Gastrocnemius medialis (tissue), 4 donors: ENCODE measurements at regions not wholly inside any gene's neighbourhood (a gene's known extent, or its start where the extent isn't known, plus 50 kb on each side); places are given as distances from the start of the nearest gene placed in this dataset.

ENCODE experiments used
- ATAC-seq, 2 donors: fragments of 150-250 bp; one replicate each; pipeline ENCODE4 v1.9.1; 2016
- DNase-seq, 2 donors: peaks; one replicate each; pipeline ENCODE4 v3.0.0-alpha.2; 2019
- H3K27ac ChIP-seq, 4 donors: fragments of 200-600 bp; sonication (generic); 1 replicate in 1 of 4; 2 replicates in 3 of 4; pipeline ENCODE4 v1.5.1; 2016 to 2018; ENCODE audit warnings: mild to moderate bottlenecking in 2 of 4, moderate library complexity in 1 of 4
- H3K27me3 ChIP-seq, 3 donors: fragments of 200-600 bp; sonication (generic) in 2 of 3; 1 replicate in 1 of 3; 2 replicates in 2 of 3; pipeline versions ENCODE4 v1.5.1 to v1.6.0; 2016 to 2019; ENCODE audit warnings: mild to moderate bottlenecking in 1 of 3, moderate library complexity in 1 of 3
- H3K36me3 ChIP-seq, 2 donors: fragments of 200-600 bp; sonication (generic) in 1 of 2; one replicate each; pipeline ENCODE4 v1.5.1; 2017 to 2018
- H3K4me1 ChIP-seq, 2 donors: fragments of 200-600 bp; sonication (generic) in 1 of 2; one replicate each; pipeline ENCODE4 v1.5.1; 2016 to 2017; ENCODE audit warnings: mild to moderate bottlenecking in 2 of 2
- H3K4me3 ChIP-seq, 4 donors: fragments of 200-600 bp; sonication (generic) in 3 of 4; 1 replicate in 1 of 4; 2 replicates in 3 of 4; pipeline ENCODE4 v1.5.1; 2016 to 2019; ENCODE audit warnings: mild to moderate bottlenecking in 2 of 4
- H3K9me3 ChIP-seq, 3 donors: fragments of 200-600 bp; sonication (generic) in 2 of 3; 1 replicate in 1 of 3; 2 replicates in 2 of 3; pipeline ENCODE4 v1.5.1; 2016 to 2019
- CTCF ChIP-seq, 5 experiments: fragments of 450-650 bp in 3 of 5; fragments of 200-600 bp in 2 of 5; sonication (generic) in 2 of 5; IDR thresholded peaks in 4 of 5; conservative IDR thresholded peaks in 1 of 5; 1 replicate in 4 of 5; 2 replicates in 1 of 5; pipeline ENCODE4 v1.5.1; 2016 to 2019; ENCODE audit warnings: antibody characterized with exemption in 5 of 5, mild to moderate bottlenecking in 3 of 5, moderate library complexity in 3 of 5
- POLR2A ChIP-seq, 2 donors: fragments of 450-650 bp; IDR thresholded peaks; one replicate each; pipeline ENCODE4 v1.6.1; 2017; ENCODE audit warnings: antibody characterized with exemption in 2 of 2, mild to moderate bottlenecking in 2 of 2, moderate library complexity in 2 of 2
- in situ Hi-C, 4 donors: fragments of 200-750 bp; cut with MboI; loops; one replicate each; pipeline versions ENCODE4 v1.15.0 to v1.8.0; 2017; ENCODE audit warnings: low sequenced_read_pairs in 4 of 4
- intact Hi-C: fragments of 100-400 bp; cut with DNase I; formaldehyde crosslinking; loops from one replicate; pipeline ENCODE4 v1.15.1; 2023; ENCODE audit warnings: low total_unique reads

GRCh38 chr3:116601206-116601605 lies 108.4 kb upstream of the TUSC7 start:
- intact Hi-C loops (no loop called here), in situ Hi-C loops (no loop called here)
- ATAC-seq (no peak), DNase-seq (no peak)
- Histone ChIP-seq H3K27me3 (no peaks in the 10 kb centered on the region), H3K36me3 (no peaks in the 10 kb centered on the region), H3K4me3 (no peak overlapping the region), H3K4me1 (no peaks in the 10 kb centered on the region), H3K9me3 (no peaks in the 10 kb centered on the region), H3K27ac (no peak overlapping the region)
- TF ChIP-seq CTCF (IDR thresholded peaks at IDR 0.05 in 4 of 5, conservative IDR thresholded peaks at IDR 0.05 in 1 of 5) (no peak), POLR2A (IDR thresholded peaks at IDR 0.05) (no peak)

GRCh38 chr3:116607205-116607604 lies 102.4 kb upstream of the TUSC7 start:
- DNase-seq (no peak), ATAC-seq (no peak)
- no peaks in the 10 kb centered on the region for H3K4me1 ChIP-seq
- no peaks in the 10 kb centered on the region for H3K9me3 ChIP-seq
- no peaks in the 10 kb centered on the region for H3K36me3 ChIP-seq
- TF ChIP-seq POLR2A (IDR thresholded peaks at IDR 0.05), result no peak
- TF ChIP-seq CTCF (IDR thresholded peaks at IDR 0.05 in 4 of 5, conservative IDR thresholded peaks at IDR 0.05 in 1 of 5), result no peak
- in situ Hi-C loops, result no loop called here
- no peak overlapping the region for H3K27ac ChIP-seq
- intact Hi-C loops, result no loop called here
- H3K27me3 ChIP-seq, result no peaks in the 10 kb centered on the region
- H3K4me3 ChIP-seq, result no peak overlapping the region

GRCh38 chr3:116610124-116610523 lies 99.5 kb upstream of the TUSC7 start:
- DNase-seq (no peak), ATAC-seq (no peak)
- Histone ChIP-seq H3K36me3 (no peaks in the 10 kb centered on the region), H3K4me1 (no peaks in the 10 kb centered on the region), H3K9me3 (no peaks in the 10 kb centered on the region), H3K27ac (no peak overlapping the region), H3K4me3 (no peak overlapping the region), H3K27me3 (no peaks in the 10 kb centered on the region)
- TF ChIP-seq CTCF (IDR thresholded peaks at IDR 0.05 in 4 of 5, conservative IDR thresholded peaks at IDR 0.05 in 1 of 5) (no peak), POLR2A (IDR thresholded peaks at IDR 0.05) (no peak)
- intact Hi-C loops (no loop called here), in situ Hi-C loops (no loop called here)

GRCh38 chr3:116614795-116615362 lies 94.7 kb upstream of the TUSC7 start:
- no peak for DNase-seq
- H3K27ac ChIP-seq, result no peak overlapping the region
- intact Hi-C loops, result no loop called here
- no peak for TF ChIP-seq POLR2A (IDR thresholded peaks at IDR 0.05)
- peak in 1 of 5 experiments; percentile 24 for TF ChIP-seq CTCF (IDR thresholded peaks at IDR 0.05 in 4 of 5, conservative IDR thresholded peaks at IDR 0.05 in 1 of 5)
- no peaks in the 10 kb centered on the region for H3K4me1 ChIP-seq
- no peaks in the 10 kb centered on the region for H3K9me3 ChIP-seq
- H3K4me3 ChIP-seq, result no peak overlapping the region
- H3K27me3 ChIP-seq, result no peaks in the 10 kb centered on the region
- no peak for ATAC-seq
- in situ Hi-C loops, result no loop called here
- H3K36me3 ChIP-seq, result no peaks in the 10 kb centered on the region

- ATAC-seq (no peak), DNase-seq (no peak)
- no peaks in the 10 kb centered on the region for H3K4me1 ChIP-seq
- intact Hi-C loops, result no loop called here
- no peaks in the 10 kb centered on the region for H3K9me3 ChIP-seq
- in situ Hi-C loops, result no loop called here
- no peaks in the 10 kb centered on the region for H3K27me3 ChIP-seq
- H3K27ac ChIP-seq, result no peak overlapping the region
- TF ChIP-seq POLR2A (IDR thresholded peaks at IDR 0.05), result no peak
- no peak for TF ChIP-seq CTCF (IDR thresholded peaks at IDR 0.05 in 4 of 5, conservative IDR thresholded peaks at IDR 0.05 in 1 of 5)
- no peak overlapping the region for H3K4me3 ChIP-seq
- H3K36me3 ChIP-seq, result no peaks in the 10 kb centered on the region
Measured at GRCh38 chr3:116618138-116618537, 91.4 kb upstream of the TUSC7 start.
